ENCODE measurements at regions not wholly inside any gene's neighbourhood (a gene's known extent, or its start where the extent isn't known, plus 50 kb on each side); places are given as distances from the start of the nearest gene placed in this dataset.

DNA sequence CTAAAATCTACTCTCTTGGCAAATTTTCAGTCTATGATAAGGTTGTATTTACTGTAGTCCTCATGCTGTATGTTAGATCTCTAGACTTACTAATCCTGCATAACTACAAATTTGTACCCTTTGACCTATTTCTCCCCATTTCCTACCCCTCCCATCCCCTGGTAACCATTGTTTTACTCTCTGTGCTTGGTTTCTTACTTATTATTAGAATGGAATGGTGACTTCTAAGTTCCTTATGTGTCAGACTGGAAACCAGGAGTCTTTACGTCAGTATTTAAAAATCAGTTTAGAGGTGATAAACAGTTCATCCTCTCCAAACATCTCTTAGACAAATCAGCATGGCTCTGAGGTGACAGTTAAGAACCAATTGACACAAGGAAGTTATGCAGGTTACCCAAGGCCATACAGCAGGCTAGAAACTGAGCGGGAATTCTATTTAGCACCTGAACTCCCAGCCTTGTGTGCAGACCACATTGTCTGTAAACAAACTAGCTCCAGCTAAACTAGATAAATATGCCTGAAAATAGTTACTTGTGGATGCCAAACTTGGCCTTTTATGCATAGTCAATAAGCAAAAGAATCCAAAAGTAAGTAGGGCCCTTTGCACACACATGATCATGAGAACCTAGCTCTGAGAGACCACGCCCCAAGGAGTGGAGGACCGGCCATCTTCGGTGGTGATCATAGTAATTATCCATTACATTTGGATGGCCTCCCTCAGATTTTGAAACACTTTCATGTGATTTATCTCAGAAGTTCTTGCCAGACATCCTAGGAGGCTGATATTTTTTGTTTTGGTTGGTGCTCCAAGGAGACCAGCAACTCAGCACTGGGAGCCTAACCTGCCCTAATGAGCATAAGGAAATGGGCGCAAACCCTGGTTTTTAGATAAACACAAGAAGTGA, 72.3 kb upstream of the BOC start:
- no peak for DNase-seq (ENCODE audit: low spot score)

DNA sequence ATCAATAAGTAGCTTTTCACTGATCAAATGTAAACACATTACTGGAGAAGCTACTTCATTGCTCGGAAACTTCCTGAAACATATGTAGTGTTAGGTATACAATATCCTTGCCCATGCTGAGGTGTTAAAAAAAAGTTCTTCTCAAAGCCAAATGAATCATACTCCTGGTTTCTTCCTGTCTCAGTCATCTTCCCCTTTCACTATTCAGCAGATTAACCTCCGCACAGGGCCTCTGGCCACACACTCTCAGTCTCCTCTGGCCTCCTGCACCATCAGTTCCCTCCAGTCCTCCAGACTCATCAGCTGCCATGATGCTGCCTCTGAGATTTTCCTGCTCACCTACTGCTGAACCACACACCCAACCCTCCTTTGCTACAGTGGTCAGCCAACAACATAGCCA, 70.5 kb upstream of the BOC start:
- DNase-seq (ENCODE audit: low spot score), result no peak

DNA sequence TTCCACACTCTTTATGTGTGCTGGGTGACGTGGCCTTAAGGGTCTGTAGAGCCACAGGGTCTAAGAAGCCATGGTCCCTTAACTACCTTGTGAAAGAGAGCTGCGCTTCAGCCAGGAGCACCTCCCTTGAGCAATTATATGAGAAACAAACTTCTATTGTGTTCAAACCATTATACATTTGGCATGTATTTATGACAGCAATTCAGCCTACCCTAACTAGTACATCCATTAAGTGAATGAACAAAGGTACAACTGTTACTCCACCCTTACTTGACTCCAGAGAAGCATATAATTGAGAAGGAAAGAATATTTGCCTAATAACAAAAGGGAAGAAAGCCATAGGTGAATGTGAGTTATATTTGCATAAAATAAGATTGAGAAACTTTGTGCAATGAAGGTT, 69.8 kb upstream of the BOC start:
- DNase-seq (ENCODE audit: low spot score), result no peak

DNA sequence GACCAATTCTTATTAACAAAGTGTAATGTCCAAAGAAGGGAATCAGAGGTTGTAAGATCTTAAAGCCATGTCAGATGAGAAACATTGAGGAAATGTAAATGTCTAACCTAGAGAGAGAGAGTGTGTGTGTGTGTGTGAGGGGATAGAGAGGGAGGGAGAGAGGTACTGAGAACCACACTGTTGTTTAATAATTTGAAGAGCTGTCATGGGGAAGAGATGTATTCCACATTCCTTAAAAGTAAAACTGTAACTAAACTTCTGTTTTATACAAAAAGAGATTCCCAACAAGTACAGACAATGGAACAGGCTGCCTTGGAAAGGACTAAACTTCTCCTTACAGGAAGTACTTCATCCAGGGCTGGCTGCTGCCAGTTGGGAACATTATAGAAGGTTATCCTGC, 68.9 kb upstream of the BOC start:
- DNase-seq (ENCODE audit: low spot score), result no peak

DNA sequence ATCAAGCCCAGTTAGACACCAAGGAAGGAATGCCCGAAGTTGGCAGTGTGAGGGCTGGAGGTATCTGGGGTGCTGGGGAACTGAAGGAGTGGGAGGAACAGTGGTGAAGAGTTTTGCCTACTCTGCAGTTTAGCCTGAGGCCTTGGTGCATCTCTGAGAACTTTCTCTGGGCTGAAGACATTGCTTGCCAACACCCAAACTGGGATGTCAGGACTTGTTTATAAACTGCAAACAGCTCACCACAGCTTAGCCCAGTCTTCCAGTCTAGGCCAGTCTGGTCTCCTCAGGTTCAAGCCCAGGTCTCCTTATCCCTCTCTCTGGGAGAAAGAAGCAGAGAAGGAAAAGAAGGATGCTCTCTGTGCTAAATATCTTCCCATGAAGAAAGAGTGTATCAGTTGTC, 68.0 kb upstream of the BOC start:
- DNase-seq (ENCODE audit: low spot score), result no peak

DNA sequence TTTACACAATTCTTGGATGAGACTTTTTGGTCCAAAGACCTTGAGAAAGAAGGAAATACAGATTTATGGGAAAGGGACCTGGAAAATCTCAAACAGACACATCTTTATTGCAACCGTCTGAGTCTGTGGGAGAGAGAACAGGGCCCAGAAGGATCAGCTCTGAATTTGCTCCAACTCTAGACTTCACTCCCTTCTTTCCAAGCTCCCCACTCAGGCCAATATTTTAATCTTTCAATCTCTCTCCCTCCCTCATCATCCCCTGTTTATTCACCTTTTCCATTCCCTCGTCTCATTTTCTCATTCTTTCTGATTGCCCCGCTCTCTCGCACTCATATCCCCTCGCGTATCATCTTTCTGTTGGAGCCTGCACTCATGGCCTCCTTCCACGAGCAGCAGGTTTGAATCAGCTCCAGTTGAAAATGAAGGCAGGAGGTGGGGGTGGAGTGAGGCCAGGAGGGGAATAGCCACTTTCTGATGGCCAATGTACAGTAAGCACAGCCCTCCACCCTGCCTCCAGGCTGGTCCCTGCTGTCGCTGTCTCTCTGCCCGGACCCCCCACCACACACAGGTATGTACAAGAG, 63.6 kb upstream of the BOC start:
- no peak for DNase-seq (ENCODE audit: low spot score)

DNA sequence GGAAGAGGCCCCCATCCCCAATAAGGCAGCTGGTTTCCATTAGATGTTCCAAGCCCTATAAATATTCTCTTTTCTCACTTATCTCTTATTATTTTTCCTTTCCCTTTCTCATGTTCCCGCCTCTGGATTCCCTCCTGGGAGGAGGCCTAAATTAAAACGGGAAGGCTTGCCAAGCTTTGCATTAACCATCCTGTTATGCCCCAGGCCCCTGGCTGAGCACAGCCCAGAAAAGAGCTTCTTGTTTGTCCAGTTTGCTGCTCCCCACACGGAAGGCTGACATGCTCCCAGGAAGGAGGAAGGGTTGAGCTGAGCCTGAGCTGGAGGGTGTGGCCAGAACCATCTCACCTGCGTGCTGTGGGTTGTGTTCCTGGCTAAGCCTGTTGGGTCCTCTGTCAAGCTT, 63.1 kb upstream of the BOC start:
- DNase-seq (ENCODE audit: low spot score), result peak; percentile 31

DNA sequence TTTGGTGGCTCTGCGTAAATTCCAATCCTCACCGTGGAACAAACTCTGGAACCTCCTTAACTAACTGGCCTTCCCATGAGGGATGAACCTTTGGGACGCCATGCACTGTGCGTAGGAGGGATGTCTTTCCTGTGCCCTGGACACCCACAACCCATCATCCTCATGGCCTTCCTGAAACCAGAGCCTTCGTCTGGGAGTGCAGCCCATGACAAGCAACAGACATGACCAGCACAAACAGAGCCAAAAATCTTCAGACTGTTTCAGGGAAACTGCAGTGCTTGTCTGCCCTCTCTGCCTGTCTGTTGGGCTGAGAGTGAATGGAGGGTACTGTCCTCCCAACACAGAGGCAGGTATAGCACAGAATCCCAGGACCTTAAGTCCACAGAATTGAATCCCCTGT, 61.1 kb upstream of the BOC start:
- no peak for DNase-seq (ENCODE audit: low spot score)

DNA sequence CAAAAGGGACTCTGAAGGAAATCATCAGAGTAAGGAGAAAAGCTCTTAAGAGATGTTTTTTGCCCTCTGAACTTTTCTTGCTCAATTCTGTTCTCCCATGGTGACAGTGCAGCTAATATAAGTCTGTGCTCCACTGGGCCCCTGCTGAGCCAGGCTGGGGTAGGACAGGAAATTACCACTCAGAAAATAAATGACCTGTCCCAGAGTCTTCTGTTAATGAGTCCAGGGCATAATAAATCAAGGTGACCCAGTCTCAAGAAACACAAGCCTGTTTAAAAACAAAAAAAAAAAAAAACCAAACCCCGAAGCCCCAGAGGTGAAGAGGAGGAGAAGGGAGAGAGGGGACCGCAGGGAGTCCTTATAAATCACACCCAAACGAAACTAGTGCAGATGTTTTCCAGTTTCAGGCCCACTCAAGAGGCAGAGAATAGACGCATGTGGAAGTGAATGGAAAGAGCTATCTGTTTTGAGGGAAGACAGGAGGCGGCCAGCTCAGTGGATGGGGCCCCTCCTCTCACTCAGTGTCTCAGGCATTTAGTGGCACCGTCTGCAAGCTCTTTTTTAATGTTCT, 59.8 kb upstream of the BOC start:
- DNase-seq (ENCODE audit: low spot score), result no peak

DNA sequence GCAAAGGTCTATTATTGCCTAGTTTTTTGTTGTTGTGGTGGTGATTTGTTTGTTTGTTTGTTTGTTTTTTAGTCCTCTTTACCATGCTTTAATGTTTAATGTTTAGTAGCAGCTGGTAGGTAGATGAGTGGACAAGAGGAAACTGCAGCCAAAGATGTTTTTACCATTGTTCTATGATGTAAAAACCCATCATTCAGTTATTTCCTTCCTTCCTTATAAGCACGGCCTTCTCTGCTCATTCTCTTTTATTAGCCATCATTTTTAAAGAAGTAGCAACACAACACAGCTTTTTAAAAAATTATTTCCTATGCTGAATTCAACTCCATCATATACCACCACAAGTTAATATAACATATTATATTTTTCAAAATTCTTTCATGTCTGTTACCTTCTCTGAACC, 58.5 kb upstream of the BOC start:
- no peak for DNase-seq (ENCODE audit: low spot score)

DNA sequence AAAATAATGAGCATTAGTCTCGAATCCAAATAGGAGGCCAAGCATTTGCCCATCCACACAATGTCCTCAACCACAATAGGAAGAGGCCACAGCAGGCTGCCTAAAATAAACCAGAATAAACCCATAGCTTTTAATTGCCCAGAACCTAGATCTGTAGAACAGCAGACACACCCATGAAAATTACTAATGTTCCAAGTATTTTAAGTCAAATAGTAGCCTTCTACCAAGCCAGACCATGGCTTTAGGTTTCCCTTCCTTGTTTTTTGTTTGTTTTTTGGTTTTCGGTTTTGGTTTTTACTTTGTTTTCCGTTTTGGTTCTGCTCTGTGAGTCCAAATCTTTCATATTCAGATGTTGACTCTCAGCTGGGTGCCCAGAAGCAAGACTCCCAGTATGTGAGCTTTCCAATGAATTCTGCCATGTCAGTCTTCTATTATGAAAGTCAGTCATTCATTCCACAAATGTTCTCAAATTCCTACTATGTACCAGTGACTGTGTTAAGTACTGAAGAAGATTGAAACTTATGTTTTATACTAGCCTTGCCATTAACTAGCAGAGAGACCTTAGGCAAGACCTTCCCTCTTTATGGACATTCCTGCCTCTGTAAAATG, 57.8 kb upstream of the BOC start:
- DNase-seq (ENCODE audit: low spot score), result no peak

DNA sequence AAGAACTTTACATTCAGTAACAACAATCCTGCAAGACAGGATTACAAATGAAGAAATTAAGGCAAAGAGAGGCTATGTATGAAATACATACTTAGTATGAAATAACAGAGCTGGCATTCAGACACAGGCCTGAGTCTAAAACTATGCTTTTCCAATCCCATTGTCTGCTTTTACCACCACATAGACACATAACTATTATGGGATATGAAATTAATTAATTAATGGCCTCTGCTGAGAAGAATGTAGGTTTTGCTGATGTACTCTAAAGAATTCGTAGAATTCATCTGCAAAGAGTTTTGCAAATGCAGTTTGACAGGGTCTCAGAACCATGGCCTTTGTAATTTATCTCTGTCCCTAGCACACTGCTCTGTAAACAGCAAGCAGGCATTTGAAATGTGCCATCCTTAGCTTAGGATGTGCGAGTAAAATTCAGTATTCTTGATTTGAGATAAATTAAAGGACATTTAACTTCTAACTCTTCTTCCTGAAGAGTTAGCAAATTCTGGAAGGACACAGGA, 54.5 kb upstream of the BOC start:
- no peak for DNase-seq (ENCODE audit: low spot score)

DNA sequence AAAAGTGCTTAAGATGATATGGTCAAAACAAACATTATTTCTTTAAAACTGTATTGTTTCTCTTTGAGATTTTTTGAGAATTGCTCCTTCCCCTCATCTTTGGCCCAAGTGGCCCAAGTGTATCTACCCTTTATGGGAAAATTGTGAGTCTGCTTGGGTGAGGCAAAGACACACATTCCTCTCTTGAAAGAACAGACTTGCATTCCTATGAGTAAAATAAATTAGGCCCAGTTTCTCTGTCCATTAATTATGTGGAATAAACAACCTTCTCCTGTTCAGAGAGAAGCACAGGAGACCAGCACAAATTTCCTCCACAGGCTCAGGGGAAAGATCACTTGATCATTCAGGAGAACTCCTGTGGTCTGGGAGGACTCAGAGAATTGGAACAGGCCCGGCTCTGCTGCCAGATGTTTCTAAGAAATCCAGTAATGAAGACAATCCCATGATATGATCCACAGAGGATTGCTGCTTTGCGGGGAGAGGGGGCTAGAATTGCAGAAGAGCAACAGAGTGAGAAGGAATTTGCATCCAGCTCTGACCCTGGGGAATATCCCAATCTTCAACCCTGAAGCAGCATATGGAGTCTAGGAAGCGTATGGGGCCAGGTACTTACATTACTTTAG, 53.8 kb upstream of the BOC start:
- DNase-seq (ENCODE audit: low spot score), result no peak

DNA sequence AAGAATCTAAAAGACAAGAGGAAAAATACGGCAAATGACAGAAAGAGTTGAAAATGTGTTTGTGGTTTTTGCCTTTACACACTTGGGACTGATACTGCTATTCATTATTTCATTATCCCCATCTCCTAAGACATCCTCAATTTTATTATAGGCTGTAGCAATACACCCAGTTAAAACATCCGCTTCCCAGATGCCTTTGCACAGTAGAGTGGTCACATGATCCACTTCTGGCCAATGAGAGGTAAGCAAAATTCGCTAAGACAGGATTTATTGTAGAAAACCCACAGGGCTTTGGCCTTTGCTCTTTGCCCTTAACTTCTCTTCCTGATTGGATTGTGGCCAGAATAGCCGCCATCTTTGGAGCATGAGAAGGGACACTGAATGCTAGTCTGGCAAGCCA, 53.2 kb upstream of the BOC start:
- DNase-seq (ENCODE audit: low spot score), result no peak

Data from HT-29 (cell line).